GM21367 (cell line): ENCODE measurements at regions not wholly inside any gene's neighbourhood (a gene's known extent, or its start where the extent isn't known, plus 50 kb on each side); places are given as distances from the start of the nearest gene placed in this dataset.

Experiments
- ATAC-seq: cut with Tn5 transposase; IDR thresholded peaks from one replicate; pipeline ENCODE4 v1.9.1; 2021; ENCODE audit not compliant: unreplicated experiment

DNA sequence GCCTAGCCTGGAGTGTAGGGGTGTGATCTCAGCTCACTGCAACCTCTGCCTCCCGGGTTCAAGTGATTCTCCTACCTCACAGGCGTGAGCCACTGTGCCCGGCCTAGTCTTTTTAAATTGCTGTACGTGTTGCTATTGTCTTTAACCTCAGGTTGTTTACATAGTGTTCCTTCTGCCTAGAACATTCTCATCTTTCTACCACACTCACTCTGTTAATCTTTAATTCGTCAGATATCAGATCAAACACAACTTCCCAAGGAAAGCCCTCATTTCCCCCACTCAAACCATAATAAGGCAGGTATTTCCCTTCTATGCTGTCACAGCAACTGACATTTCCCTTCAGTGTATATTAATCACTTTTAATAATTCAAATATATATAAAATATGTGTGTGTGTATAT, 1310.0 kb upstream of the C9orf72 start:
- ATAC-seq: no peak

- ATAC-seq: no peak
Measured at GRCh38 chr9:28887188-28887884, 1314.1 kb upstream of the C9orf72 start.

GRCh38 chr9:28888806-28889205, 1315.5 kb upstream of the C9orf72 start:
- ATAC-seq: no peak

- ATAC-seq: no peak
Measured at GRCh38 chr9:28892538-28892937, 1319.3 kb upstream of the C9orf72 start.

DNA sequence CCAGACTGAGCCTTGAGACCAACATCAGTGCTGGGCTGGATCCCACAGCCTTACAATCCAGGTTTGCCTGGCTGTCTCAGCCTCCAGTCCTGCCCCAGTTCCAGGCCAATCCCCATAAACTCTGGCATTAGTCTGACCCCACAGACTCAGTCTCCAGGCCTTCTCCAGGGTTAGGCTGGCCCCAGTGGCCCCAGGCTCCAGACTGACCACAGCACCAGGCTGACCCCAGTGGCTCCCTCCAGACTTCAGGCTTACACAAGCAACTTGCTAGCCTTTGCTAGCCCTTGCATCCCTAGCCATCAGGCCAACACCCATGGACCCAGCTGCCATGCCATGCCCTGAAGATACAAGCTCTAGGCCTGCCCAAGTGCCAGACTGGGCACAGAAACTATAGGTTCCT, 1326.0 kb upstream of the C9orf72 start:
- ATAC-seq: no peak

- no peak for ATAC-seq
Measured at GRCh38 chr9:28899926-28900325, 1326.6 kb upstream of the C9orf72 start.

DNA sequence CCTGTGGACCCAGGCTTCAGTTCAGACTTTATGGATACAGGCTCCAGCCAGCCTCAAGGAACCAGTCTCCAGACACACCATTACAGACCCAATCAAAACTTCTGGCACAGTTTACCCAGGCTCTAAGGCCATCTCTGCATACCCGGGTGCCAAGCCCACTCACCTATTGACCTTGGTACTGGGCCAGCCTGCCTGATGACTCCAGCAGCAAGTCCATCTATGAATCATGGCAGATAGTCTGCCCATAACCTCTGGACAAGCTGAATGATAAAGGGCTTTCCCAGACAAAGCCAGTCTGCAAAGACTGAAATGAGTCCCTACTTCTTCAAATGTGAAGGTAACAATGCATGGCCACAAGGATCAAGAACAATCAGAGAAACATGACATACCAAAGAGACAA, 1327.1 kb upstream of the C9orf72 start:
- ATAC-seq: no peak

DNA sequence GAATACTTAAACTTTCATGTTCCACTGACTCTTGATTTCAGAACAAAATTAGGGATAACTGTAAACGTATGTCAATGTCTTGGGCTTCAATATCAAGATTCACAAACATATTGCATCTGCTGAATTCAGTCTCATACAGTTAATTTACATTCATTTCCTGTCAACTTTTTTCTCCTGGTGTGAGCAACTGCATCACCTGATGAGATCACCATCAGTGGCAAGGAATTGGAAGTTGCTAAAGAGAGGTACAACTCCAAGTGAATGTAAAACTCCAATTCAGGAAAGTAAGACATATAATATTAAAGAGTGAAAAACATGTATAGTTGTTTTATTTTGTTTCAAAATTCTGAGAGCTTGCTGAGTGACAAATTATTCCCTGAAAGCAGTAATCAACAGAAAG, 1336.2 kb upstream of the C9orf72 start:
- ATAC-seq: no peak

- ATAC-seq: no peak
Measured at GRCh38 chr9:28912621-28913020, 1339.3 kb upstream of the C9orf72 start.

GRCh38 chr9:28915202-28915930, 1342.1 kb upstream of the C9orf72 start:
- no peak for ATAC-seq

DNA sequence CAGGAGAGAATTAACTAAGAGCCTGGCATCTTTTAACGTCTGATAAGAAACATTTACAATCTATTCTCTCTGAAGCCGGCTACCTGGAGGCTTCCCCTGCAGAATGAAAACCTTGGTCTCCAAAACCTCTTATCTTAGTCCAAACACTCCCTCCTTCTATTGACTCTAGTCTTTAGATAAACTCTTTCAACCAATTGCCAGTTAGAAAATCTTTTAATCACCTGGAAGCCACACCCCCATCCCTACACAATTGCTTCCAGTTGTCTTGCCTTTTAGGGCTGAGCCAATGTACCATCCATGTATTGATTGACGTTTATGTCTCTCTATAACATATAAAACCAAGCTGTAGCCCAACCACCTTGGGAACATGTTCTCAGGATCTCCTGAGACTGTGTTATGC, 1343.1 kb upstream of the C9orf72 start:
- ATAC-seq: no peak

- no peak for ATAC-seq
Measured at GRCh38 chr9:28921857-28922500, 1348.7 kb upstream of the C9orf72 start.

DNA sequence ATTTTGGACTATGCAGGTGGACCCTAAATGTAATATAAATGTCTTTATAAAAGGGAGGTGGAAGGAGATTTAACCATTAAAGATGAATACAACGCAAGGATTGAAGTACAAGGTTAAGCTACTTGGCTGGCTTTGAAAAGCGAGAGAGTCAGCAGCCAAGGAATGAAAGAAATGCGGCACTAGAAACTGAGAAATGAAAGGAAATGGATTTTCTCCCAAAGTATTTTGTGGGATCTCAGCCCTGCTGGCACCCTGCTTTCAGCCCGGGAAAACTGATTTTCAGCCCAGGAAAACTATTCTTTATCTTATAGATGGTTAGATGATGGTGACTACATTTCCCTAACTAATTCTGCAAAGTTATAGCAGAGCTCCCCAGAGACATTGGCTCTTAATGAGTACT, 1349.6 kb upstream of the C9orf72 start:
- ATAC-seq: no peak

DNA sequence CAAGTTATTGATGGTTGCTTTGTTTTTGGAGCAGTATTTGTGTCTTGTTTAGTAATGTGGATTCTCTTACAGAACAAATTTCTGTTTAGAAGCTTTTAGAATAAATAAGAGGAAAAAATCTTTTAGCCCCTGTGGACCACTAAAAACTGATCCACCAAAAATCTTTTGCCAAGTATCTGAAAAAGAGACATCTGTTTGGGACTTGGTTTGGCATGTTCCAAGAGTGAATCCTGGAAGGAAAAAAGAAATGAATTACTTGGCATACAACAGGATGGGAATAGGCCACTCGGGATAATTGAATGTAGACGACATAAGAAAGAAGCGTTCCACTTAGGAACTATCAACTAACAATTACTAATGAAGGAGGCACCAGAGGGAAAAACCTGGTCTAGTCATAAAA, 1350.1 kb upstream of the C9orf72 start:
- ATAC-seq: no peak

GRCh38 chr9:28925157-28925556, 1351.9 kb upstream of the C9orf72 start:
- no peak for ATAC-seq

DNA sequence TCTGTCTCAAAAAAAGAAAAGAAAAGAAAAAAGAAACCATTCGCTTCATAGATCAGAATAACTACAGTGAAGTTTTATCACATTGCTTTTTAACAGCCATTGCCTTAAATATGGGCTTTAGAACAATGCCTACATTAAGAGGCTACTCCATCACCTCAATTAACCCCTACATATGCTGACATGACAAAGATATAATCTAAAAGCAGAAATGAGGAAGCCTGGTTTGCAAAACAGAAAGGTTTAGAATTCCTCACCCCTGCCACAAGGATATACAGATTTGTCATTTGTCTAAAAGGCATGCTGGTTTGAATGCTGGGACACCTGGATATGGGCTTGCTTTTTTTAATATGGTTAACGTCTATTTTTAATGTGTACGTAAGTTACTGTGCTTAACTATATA, 1353.0 kb upstream of the C9orf72 start:
- no peak for ATAC-seq

DNA sequence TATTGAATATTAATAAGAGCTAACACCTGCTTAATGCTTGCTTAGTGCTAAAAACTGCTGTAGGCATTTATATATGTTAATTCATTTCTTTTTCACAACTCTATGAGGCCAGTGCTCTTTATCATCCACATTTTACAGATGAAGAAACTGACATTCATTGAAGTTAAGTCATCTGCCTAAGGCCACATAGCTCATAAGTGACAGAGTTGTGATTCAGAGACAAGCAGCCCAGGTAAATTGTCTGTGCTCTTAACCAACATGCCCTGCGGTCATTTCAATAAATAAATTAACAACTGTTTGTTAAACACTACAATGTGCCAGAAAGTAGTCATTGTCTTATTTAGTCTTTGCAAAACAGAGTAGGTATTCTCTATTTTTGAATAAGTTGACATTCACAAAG, 1354.4 kb upstream of the C9orf72 start:
- ATAC-seq: no peak

GRCh38 chr9:28929433-28929832, 1356.2 kb upstream of the C9orf72 start:
- ATAC-seq: no peak

DNA sequence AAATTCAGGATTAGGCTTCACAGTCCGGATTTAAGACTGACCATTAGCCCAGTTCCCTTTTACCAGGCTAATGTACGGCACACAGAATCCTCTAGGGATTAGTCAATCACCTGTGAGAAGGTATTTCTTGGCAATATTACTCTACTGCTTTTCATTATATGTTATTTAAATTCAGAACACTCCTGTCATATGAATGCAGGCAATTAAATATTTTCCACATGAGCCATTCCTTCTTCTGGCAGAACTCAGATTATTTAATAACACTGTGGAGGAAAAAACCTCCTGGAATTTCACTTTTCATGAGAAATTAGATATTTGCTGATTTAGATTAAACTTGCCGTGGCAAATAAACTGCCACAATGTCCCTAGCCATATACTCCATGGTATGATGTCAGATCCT, 1357.5 kb upstream of the C9orf72 start:
- no peak for ATAC-seq

DNA sequence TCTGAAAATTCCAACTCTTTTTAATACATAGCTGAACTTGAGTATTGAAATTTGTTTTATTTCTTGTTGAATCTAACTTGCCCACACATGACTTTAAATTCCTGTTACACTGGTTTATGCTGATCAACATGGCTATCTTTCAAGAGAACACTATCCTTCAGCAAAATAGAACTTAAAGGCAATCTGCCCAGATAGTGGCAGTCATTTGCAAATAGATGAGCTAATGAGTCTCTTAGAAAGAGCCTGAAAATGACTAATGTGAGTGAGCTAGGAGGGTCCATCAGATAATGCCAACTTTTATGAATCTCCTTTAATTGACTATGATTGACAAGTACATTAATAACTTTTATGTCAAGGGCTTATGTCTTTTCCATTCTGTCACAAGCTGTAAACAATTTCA, 1360.8 kb upstream of the C9orf72 start:
- no peak for ATAC-seq

DNA sequence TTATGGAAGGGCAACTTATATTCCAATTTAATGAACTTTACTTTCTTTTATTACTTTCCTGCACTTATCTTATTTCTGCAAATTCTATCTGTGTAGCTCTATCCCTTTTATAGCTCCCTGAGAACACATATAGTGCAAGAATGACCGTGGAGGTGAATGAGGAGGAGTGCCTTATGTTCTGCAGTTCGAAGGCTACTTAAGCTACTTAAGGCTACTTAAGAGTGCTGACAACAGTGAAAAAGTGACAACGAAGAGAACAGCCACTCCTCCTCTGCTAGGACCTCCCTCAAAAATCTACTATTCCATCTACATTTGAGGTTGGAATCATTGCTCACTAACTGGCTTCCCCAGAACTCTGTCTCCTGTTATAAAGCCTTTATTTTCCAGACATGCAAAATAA, 1365.7 kb upstream of the C9orf72 start:
- no peak for ATAC-seq

DNA sequence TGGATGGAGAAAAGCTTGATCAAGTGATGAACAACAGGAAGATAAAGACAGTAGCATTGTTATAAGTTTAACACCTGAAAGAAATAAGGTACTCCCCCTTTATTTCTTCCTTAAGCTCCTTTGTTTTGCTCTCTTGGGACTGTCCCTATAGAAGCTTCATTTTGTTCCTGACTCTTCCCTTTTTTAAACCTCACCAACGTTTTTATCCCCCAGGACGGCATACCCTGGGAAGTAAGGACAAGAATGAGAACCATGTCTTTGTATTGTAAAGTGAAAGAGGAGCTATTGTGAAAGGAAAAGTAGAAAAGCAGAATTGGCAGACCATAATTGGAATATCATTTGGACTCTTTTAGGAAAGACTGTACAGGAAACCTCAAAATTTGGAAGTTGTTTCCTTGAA, 1368.6 kb upstream of the C9orf72 start:
- no peak for ATAC-seq
